GM18505 (cell line): ENCODE measurements at regions not wholly inside any gene's neighbourhood (a gene's known extent, or its start where the extent isn't known, plus 50 kb on each side); places are given as distances from the start of the nearest gene placed in this dataset.
"Not testable (repeated sequence)": the region's sequence is repeated elsewhere in the genome, so short reads cannot be mapped to it uniquely, and the experiment has no call there.

Experiments used
- ATAC-seq: cut with Tn5 transposase; IDR thresholded peaks from one replicate; pipeline ENCODE4 v1.9.1; 2021; ENCODE audit not compliant: unreplicated experiment
- POLR2A ChIP-seq: IDR thresholded peaks from 4 replicates; pipeline ENCODE4 v1.6.1; 2011; ENCODE audit warnings: borderline replicate concordance; ENCODE audit not compliant: insufficient read depth, insufficient read length; ENCODE audit errors: extremely low read depth

DNA sequence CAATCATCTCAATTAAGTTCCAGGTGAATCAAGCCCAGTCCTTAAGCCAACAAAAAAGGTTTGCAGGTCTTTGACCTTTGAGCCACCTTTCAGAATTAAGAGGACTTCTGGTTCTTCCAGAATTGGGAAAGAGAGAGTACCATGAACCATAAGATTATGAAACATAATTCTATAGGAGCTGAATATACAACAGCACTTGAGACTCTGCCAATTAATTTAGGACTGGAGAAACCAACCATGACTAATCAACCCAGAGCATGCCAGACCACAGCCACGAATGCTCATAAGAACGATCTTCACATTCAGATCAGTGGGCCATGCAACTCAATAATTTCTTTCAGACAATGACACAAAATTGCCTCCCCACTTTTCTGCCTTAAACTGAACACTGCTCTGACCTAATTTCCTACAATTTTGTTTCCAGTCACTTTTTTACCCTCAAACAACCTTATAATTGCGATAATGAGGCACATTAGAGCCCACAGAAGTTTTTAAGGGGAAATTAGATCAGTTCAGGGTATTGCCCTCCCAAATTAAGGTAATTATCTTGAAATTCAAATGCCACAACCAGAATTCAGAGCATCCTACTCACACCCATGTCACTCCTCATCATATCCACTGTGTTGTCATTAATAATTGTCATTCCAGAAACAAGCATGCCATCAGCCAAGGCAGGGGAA, 213.4 kb downstream of the ATPSCKMT start:
- no peak for TF ChIP-seq POLR2A
- ATAC-seq = no peak

DNA sequence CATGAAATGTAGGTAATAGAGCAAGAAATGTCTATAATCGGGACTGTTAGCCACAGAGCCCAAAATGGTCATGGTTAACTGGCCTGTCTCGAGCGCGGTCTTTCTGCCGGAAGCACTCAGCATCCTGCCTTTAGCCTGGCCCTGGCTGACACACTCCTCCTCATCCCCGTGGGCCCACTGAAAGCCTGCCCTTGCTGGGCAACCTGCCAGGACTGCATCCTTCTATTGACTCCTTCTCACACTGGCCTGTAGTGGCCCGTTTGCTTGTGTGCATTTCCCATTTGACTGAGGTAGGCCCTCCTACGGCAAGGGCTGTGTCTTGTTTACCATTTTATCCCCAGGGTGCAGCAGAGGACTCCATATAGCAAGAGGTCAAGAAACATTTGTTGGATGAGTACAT, 215.7 kb downstream of the ATPSCKMT start:
- ATAC-seq = no peak
- TF ChIP-seq POLR2A = no peak

DNA sequence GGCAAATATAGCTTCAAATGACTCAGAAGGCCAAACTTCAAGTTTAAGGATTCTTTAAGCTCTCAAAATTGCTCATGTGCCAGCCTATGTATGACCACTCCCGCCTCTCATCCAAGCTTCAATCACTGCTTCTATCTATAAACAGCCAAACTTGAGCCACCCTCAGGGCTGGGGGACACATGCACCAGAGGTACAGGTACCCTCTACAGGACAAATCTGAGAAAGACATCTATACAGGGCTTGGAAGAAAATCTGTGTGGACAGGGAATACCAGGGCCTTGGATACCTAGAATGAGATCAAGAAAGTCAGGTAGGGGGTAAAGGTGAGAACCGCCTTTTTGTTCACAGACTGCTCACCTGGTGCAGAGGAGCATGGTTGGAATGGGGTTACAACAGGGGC, 217.9 kb downstream of the ATPSCKMT start:
- no peak for ATAC-seq
- no peak for TF ChIP-seq POLR2A

- TF ChIP-seq POLR2A = no peak
- ATAC-seq = no peak
Measured at GRCh38 chr5:10030219-10030831, 219.4 kb downstream of the ATPSCKMT start.

- ATAC-seq = no peak
- no peak for TF ChIP-seq POLR2A
Measured at GRCh38 chr5:10023494-10023893, 226.2 kb downstream of the ATPSCKMT start.

DNA sequence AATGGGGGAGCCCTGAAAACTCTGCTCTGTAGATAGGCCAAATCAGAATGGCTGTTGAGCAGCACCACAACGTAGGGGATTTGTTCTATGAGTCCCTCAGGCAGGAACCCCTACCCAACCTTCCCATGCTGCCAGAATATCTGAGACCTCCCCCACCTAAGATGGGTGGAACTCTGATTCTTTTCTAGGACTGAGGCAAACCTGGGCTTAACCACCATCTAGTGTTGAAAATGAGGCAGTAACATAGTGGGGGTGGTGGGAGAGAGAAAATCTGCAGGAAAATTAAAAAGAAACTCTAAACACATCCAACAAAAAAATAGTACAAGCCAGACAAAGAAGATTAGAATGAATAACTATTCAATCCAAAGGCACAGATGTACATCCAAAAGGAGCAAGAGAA, 228.4 kb downstream of the ATPSCKMT start:
- no peak for ATAC-seq
- TF ChIP-seq POLR2A = no peak

DNA sequence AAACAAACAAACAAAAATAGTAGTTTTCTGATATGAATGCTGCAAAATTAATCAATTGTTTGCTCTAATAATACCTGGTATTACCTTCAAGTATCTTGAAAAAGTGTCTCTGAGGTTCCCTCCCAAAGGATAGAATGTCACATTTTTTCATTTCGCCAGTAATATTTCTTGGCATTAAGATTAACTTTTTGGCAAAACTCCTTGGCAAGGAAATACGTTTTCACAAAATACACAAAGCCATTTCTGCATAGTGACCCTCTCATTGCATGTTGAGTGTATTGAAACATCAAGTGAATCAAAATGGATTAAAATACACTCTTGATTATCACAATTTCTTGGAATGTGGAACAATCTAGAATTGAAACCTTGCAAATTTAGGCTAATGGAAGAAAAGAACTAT, 230.5 kb downstream of the ATPSCKMT start:
- ATAC-seq = no peak

DNA sequence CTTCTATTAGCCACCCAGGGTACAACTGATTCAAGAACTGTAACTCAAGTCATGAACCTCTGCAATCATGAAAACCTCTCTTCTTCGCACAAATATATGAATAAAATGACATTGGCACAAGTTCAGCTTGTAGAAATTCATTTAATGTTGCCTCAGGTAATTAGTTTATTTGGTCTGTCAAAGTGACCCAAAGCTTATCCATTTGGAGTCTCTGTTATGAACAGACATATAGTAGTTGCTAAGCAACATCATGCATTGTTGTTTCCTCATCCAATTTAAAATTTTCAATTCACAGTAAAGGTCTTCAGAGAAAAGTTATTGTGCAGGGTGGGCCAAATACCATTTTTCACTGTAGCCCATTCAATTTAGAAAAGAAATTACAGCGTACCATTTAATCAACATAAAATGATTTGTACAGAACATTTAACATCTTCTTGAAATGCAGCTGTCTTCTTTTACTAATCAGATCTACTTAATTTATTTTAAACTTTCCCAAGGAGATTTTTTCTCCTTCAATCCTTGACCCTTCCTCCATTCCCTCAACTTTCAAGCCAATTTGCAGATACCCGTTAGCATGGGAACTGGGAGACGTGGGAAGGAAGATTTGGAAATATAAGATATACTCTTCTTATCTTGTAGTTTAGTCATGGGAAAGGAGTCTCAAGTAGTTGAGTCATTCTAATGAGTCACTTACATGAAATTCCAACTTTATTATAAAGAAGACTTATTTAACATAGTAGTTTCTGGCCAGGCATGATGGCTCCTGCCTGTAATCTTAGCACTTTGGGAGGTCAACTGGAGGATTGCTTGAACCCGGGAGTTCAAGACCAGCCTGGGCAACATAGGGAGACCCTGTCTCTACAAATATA, 231.3 kb downstream of the ATPSCKMT start:
- no peak for TF ChIP-seq POLR2A
- ATAC-seq = no peak

More for the DNA sequence above, 230.5 kb downstream of the ATPSCKMT start:
- no peak for TF ChIP-seq POLR2A

- no peak for ATAC-seq
- no peak for TF ChIP-seq POLR2A
Measured at GRCh38 chr5:10017786-10018185, 231.9 kb downstream of the ATPSCKMT start.

DNA sequence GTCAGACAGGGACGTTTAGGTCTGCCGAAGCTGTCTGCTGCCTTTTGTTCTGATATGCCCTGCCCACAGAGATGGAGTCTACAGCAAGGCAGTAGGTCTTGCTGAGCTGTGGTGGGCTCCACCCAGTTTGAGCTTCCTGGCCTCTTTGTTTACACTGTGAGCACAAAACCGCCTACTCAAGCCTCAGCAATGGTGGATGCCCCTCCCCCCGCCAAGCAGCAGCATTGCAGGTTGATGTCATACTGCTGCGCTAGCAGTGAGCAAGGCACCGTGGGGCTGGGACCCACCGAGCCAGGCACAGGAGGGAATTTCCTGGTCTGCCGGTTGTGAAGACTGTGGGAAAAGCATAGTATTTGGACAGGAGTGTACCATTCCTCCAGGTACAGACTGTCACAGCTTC, 233.1 kb downstream of the ATPSCKMT start:
- ATAC-seq = not testable (repeated sequence)

- not testable (repeated sequence) for ATAC-seq
Measured at GRCh38 chr5:10015681-10016080, 234.0 kb downstream of the ATPSCKMT start.

GRCh38 chr5:10009802-10010201, 239.9 kb downstream of the ATPSCKMT start:
- ATAC-seq = no peak

GRCh38 chr5:9987101-9987500, 262.6 kb downstream of the ATPSCKMT start:
- ATAC-seq = no peak
- no peak for TF ChIP-seq POLR2A

More at GRCh38 chr5:10009802-10010201, 239.9 kb downstream of the ATPSCKMT start:
- no peak for TF ChIP-seq POLR2A

GRCh38 chr5:9977070-9977469, 272.6 kb downstream of the ATPSCKMT start:
- no peak for ATAC-seq
- no peak for TF ChIP-seq POLR2A

DNA sequence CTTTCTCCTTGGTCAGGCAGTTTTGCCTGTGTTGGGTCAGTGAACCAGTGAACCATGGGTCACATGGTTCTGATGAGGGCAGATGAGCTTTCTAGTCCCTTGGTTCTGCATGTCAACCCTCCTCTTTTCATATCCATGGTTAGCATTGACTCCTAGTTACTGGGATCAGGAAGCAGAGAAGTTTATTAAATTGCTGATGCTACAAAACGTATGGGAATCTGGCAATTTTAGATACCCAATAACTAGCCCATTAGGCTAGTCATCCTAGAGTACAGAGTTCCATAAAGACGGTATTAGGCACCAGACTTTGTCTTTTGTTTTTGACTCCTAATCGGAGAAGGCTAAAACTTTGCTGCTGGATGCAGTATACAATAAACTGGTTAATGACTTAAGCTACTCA, 273.1 kb downstream of the ATPSCKMT start:
- no peak for ATAC-seq
- no peak for TF ChIP-seq POLR2A

DNA sequence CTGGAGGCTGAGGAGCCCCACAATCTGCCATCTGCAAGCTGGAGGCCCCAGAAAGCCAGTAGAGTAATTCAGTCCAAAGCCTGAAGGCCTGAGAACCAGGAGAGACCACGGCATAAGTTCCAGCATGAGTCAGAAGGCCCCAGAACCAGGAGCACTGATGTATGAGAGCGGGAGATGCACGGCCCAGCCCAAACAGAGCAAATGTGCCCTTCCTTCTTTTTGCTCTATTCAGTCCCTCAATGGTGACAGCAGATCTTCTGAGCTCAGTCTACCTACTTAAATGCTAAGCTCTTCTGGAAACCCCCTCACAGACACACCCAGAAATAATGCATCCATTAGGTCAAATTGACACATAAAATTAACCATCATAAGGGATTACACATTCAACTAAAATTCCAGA, 277.6 kb downstream of the ATPSCKMT start:
- no peak for ATAC-seq
- TF ChIP-seq POLR2A = no peak
